ENCODE measurements at regions not wholly inside any gene's neighbourhood (a gene's known extent, or its start where the extent isn't known, plus 50 kb on each side); places are given as distances from the start of the nearest gene placed in this dataset.

DNA sequence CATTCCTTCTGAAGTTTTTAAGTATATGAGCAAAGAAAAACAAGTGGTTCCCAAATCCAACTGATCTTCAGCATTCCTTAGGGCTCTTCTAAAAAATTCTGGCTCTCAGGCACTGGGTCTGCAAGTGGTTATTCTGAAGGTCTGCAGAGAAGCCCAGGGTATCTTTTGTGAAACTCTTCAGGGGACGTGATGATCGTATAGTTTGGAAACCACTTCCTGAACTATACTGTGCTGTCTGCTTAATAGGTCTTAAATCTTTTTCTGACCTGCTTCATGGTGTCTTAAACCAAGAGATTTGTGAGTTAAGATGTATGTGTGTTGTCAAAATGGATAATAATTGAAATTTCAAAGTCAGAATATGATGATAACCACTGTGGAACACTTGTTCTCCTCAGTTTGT lies 115.5 kb downstream of the LHX9 start:
- no peaks in the 10 kb centered on the region for H3K36me3 Mint-ChIP-seq (ENCODE audit: insufficient read depth)
- H3K27ac Mint-ChIP-seq: no peak overlapping the region
- no peaks in the 10 kb centered on the region for H3K4me1 Mint-ChIP-seq (ENCODE audit: low read depth)
- no peak overlapping the region for H3K4me3 Mint-ChIP-seq (ENCODE audit: low read depth)
- no peaks in the 10 kb centered on the region for H3K27me3 Mint-ChIP-seq
- no peak for DNase-seq (ENCODE audit: low spot score, unreplicated experiment)
- no peaks in the 10 kb centered on the region for H3K9me3 Mint-ChIP-seq (ENCODE audit: low read depth)
- TF ChIP-seq, protein P1, sequence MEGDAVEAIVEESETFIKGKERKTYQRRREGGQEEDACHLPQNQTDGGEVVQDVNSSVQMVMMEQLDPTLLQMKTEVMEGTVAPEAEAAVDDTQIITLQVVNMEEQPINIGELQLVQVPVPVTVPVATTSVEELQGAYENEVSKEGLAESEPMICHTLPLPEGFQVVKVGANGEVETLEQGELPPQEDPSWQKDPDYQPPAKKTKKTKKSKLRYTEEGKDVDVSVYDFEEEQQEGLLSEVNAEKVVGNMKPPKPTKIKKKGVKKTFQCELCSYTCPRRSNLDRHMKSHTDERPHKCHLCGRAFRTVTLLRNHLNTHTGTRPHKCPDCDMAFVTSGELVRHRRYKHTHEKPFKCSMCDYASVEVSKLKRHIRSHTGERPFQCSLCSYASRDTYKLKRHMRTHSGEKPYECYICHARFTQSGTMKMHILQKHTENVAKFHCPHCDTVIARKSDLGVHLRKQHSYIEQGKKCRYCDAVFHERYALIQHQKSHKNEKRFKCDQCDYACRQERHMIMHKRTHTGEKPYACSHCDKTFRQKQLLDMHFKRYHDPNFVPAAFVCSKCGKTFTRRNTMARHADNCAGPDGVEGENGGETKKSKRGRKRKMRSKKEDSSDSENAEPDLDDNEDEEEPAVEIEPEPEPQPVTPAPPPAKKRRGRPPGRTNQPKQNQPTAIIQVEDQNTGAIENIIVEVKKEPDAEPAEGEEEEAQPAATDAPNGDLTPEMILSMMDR (IDR thresholded peaks at IDR 0.05; ENCODE audit: unreplicated experiment): no peak

DNA sequence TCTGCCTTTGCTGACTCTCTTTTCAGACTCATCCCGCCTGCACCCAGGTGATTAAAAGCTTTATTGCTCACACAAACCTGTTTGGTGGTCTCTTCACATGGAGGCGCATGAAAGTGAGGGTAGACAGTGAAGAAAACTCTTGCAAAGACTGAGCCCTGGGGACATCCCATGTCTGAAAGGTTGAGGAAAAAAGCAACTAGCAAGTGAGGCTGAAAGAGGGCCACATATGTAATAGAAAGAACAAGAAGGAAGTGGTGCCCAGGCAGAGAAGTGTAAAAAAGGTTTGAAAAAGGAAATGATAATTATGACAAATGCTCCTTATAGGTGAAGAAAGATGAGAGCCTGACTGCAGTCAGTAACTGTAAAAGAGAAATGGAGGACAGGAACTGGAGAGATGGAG lies 115.9 kb upstream of the NEK7 start:
- Mint-ChIP-seq H3K36me3 (ENCODE audit: insufficient read depth) (no peaks in the 10 kb centered on the region), H3K4me1 (ENCODE audit: low read depth) (no peaks in the 10 kb centered on the region), H3K27me3 (no peaks in the 10 kb centered on the region), H3K27ac (no peak overlapping the region), H3K9me3 (ENCODE audit: low read depth) (no peaks in the 10 kb centered on the region), H3K4me3 (ENCODE audit: low read depth) (no peak overlapping the region)
- no peak for DNase-seq (ENCODE audit: low spot score, unreplicated experiment)
- TF ChIP-seq, protein P1 (IDR thresholded peaks at IDR 0.05; ENCODE audit: unreplicated experiment): no peak

DNA sequence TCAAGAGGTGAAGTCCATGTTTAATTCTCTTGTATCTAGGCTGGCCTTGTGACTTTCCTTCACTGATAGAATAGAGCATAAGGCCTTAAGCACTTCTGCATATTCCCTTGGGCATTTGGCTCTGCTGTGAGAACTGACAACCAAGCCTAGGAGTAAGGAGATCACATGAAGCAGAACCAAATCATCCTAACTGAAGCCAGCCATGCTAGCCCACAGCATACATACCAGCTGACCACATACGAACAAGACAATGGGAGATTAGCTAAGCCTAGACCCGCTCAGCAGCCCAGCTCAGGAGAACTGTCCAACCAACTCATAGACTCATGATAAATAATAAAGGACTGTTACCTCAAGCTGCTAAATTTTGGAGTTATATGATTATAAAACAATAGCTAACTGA lies 114.6 kb upstream of the NEK7 start:
- TF ChIP-seq, protein P1 (IDR thresholded peaks at IDR 0.05; ENCODE audit: unreplicated experiment): no peak
- Mint-ChIP-seq H3K4me3 (ENCODE audit: low read depth) (no peak overlapping the region), H3K27me3 (no peaks in the 10 kb centered on the region), H3K36me3 (ENCODE audit: insufficient read depth) (no peaks in the 10 kb centered on the region), H3K9me3 (ENCODE audit: low read depth) (no peaks in the 10 kb centered on the region), H3K4me1 (ENCODE audit: low read depth) (no peaks in the 10 kb centered on the region), H3K27ac (no peak overlapping the region)
- no peak for DNase-seq (ENCODE audit: low spot score, unreplicated experiment)

DNA sequence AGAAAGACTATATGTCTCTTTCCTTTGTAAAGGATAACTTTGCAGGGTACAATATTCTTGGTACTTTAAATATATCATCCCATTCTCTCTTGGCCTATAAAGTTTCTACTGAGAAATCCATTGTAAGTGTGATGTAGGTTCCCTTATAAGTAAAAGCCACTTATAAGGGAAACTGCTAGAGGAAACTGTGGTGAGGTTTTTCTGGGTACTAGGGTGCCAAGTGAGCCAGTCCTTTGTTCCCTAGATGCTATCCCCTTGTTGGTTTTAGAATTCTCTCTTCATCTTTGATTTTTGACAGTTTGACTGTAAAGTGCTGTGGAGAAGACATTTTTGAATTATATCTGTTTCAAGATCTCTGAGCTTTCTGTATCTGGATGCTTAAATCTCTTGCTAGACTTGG lies 108.9 kb upstream of the NEK7 start:
- TF ChIP-seq, protein P1 (IDR thresholded peaks at IDR 0.05; ENCODE audit: unreplicated experiment): no peak
- H3K36me3 Mint-ChIP-seq (ENCODE audit: insufficient read depth): no peaks in the 10 kb centered on the region
- H3K4me1 Mint-ChIP-seq (ENCODE audit: low read depth): no peaks in the 10 kb centered on the region
- H3K27ac Mint-ChIP-seq: no peak overlapping the region
- no peak overlapping the region for H3K4me3 Mint-ChIP-seq (ENCODE audit: low read depth)
- H3K27me3 Mint-ChIP-seq: no peaks in the 10 kb centered on the region
- H3K9me3 Mint-ChIP-seq (ENCODE audit: low read depth): peaks cover 14% of the 10 kb centered on the region
- DNase-seq (ENCODE audit: low spot score, unreplicated experiment): no peak

DNA sequence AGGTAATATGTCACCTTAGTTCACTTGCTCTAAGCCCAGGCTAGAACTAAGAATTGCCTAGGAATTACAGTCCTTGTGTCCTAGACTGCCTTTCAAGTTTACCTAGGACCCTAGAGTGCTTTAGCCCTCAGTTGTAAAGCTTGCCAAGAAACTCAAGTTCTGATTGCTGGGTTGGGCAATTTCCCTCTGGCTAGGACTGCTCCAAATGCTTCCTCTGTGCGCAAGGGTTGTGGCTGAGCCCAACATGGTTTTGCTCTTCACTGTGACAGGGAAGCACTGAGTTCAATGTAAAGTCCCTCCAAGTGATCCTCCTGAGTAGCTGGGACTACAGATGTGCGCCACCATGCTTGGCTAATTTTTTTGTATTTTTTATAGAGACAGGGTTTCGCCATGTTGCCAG lies 102.3 kb upstream of the NEK7 start:
- no peak for DNase-seq (ENCODE audit: low spot score, unreplicated experiment)
- Mint-ChIP-seq H3K4me1 (ENCODE audit: low read depth) (no peaks in the 10 kb centered on the region), H3K4me3 (ENCODE audit: low read depth) (no peak overlapping the region), H3K9me3 (ENCODE audit: low read depth) (peaks cover 17% of the 10 kb centered on the region), H3K27me3 (no peaks in the 10 kb centered on the region), H3K36me3 (ENCODE audit: insufficient read depth) (no peaks in the 10 kb centered on the region), H3K27ac (no peak overlapping the region)
- TF ChIP-seq, protein P1 (IDR thresholded peaks at IDR 0.05; ENCODE audit: unreplicated experiment): no peak

Data from progenitor cell of endocrine pancreas (in vitro differentiated cells).